Calu3 (cell line): ENCODE measurements at regions not wholly inside any gene's neighbourhood (a gene's known extent, or its start where the extent isn't known, plus 50 kb on each side); places are given as distances from the start of the nearest gene placed in this dataset.

Experiments used
- BruUV-seq: library from RNA; stranded (reverse); fragments of 400-500 nt; replicated peaks from 2 replicates; lab custom pipeline; 2021; lab: Mats Ljungman, UMichigan
- CTCF ChIA-PET: fragments of 300-600 bp; sonication (Branson Sonifier 250); formaldehyde crosslinking; loops from one replicate; lab custom pipeline; 2022; ENCODE audit warnings: antibody characterized with exemption; lab: Charles Lee
- DNase-seq: peaks from one replicate; pipeline ENCODE4 v3.0.0; 2022
- H3K27ac Mint-ChIP-seq: one replicate; pipeline ENCODE4 v1.8.0; 2022; ENCODE audit warnings: mixed read lengths; ENCODE audit not compliant: unreplicated experiment
- H3K27me3 Mint-ChIP-seq: one replicate; pipeline ENCODE4 v1.8.0; 2022; ENCODE audit warnings: mixed read lengths; ENCODE audit not compliant: unreplicated experiment
- H3K36me3 Mint-ChIP-seq: one replicate; pipeline ENCODE4 v1.8.0; 2022; ENCODE audit warnings: mild to moderate bottlenecking, moderate library complexity, mixed read lengths; ENCODE audit not compliant: insufficient read depth, unreplicated experiment
- H3K4me1 Mint-ChIP-seq: one replicate; pipeline ENCODE4 v1.8.0; 2022; ENCODE audit warnings: mild to moderate bottlenecking, low read depth, mixed read lengths; ENCODE audit not compliant: unreplicated experiment
- H3K4me3 Mint-ChIP-seq: one replicate; pipeline ENCODE4 v1.8.0; 2022; ENCODE audit warnings: mild to moderate bottlenecking, low read depth, moderate library complexity, mixed read lengths; ENCODE audit not compliant: unreplicated experiment
- H3K9me3 Mint-ChIP-seq: one replicate; pipeline ENCODE4 v1.8.0; 2022; ENCODE audit warnings: low read depth, mixed read lengths; ENCODE audit not compliant: unreplicated experiment
- CTCF ChIP-seq: fragments of 200-600 bp; IDR thresholded peaks from one replicate; pipeline ENCODE4 v1.8.0; 2022; ENCODE audit warnings: antibody characterized with exemption; ENCODE audit not compliant: unreplicated experiment
- intact Hi-C: fragments of 100-400 bp; cut with micrococcal nuclease; formaldehyde crosslinking; loops from one replicate; pipeline ENCODE4 v1.10.0; 2022; ENCODE audit not compliant: unreplicated experiment

GRCh38 chr4:129550281-129550785, 454.4 kb downstream of the C4orf33 start:
- CTCF ChIA-PET, result no interaction called here
- no peak overlapping the region for H3K27ac Mint-ChIP-seq

GRCh38 chr4:129561280-129561679, 465.3 kb downstream of the C4orf33 start:
- Mint-ChIP-seq H3K4me1 (no peaks in the 10 kb centered on the region), H3K27me3 (no peaks in the 10 kb centered on the region)
- no TSS peak for BruUV-seq

More at GRCh38 chr4:129550281-129550785, 454.4 kb downstream of the C4orf33 start:
- Mint-ChIP-seq H3K27me3 (no peaks in the 10 kb centered on the region), H3K4me3 (no peak overlapping the region), H3K4me1 (no peaks in the 10 kb centered on the region), H3K9me3 (no peaks in the 10 kb centered on the region), H3K36me3 (no peaks in the 10 kb centered on the region)
- DNase-seq, result no peak
- no peak for TF ChIP-seq CTCF
- intact Hi-C loops, result no loop called here
- BruUV-seq, result no TSS peak

GRCh38 chr4:129561886-129562671, 466.1 kb downstream of the C4orf33 start:
- DNase-seq, result no peak
- Mint-ChIP-seq H3K27ac (no peak overlapping the region), H3K36me3 (no peaks in the 10 kb centered on the region), H3K4me3 (no peak overlapping the region), H3K4me1 (no peaks in the 10 kb centered on the region), H3K9me3 (no peaks in the 10 kb centered on the region), H3K27me3 (no peaks in the 10 kb centered on the region)
- no TSS peak for BruUV-seq
- intact Hi-C loops, result no loop called here
- TF ChIP-seq CTCF, result no peak
- CTCF ChIA-PET, result no interaction called here

More at GRCh38 chr4:129561280-129561679, 465.3 kb downstream of the C4orf33 start:
- intact Hi-C loops, result no loop called here
- H3K4me3 Mint-ChIP-seq, result no peak overlapping the region
- H3K36me3 Mint-ChIP-seq, result no peaks in the 10 kb centered on the region
- no peak for TF ChIP-seq CTCF
- H3K27ac Mint-ChIP-seq, result no peak overlapping the region
- no peak for DNase-seq
- H3K9me3 Mint-ChIP-seq, result no peaks in the 10 kb centered on the region
- CTCF ChIA-PET, result no interaction called here

DNA sequence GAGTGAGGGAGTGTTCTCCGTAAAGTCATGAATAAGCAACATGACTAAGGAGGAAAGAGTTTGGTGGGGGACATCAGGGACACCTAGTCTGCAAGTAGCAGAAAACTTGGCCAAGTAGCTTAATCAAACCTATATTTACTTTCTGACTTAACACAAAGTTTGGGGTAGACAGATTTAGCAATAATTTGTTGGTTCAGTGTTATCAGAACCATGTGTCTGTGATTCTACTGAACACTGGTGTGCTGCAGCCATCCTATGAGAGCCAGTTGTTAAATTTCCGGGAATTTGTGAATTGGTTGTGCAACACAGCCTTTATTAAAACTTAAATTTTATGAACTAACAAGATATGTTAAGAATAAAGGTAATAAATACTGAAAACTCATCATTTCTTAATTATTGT, 469.3 kb downstream of the C4orf33 start:
- no peaks in the 10 kb centered on the region for H3K4me1 Mint-ChIP-seq
- H3K9me3 Mint-ChIP-seq, result no peaks in the 10 kb centered on the region
- no peak for TF ChIP-seq CTCF
- CTCF ChIA-PET, result no interaction called here
- H3K27ac Mint-ChIP-seq, result no peak overlapping the region
- H3K4me3 Mint-ChIP-seq, result no peak overlapping the region
- no peaks in the 10 kb centered on the region for H3K36me3 Mint-ChIP-seq
- no TSS peak for BruUV-seq
- no peak for DNase-seq
- intact Hi-C loops, result no loop called here
- no peaks in the 10 kb centered on the region for H3K27me3 Mint-ChIP-seq
